ENCODE measurements at regions not wholly inside any gene's neighbourhood (a gene's known extent, or its start where the extent isn't known, plus 50 kb on each side); places are given as distances from the start of the nearest gene placed in this dataset.
"Not testable (repeated sequence)": the region's sequence is repeated elsewhere in the genome, so short reads cannot be mapped to it uniquely, and the experiment has no call there.

GRCh38 chr2:20130160-20130560 lies 78.7 kb upstream of the LAPTM4A start:
- DNase-seq: no peak

- DNase-seq: peak in 1 of 2 experiments; percentile 12
These were observed 78.1 kb upstream of the LAPTM4A start for GRCh38 chr2:20129331-20130159.

- no peak for DNase-seq
These were observed 77.3 kb upstream of the LAPTM4A start for GRCh38 chr2:20128506-20129330.

- no peak for DNase-seq
These were observed 75.0 kb upstream of the LAPTM4A start for GRCh38 chr2:20126469-20126868.

GRCh38 chr2:20126040-20126439 lies 74.6 kb upstream of the LAPTM4A start:
- no peak for DNase-seq

GRCh38 chr2:20125616-20126015 lies 74.2 kb upstream of the LAPTM4A start:
- DNase-seq: no peak

GRCh38 chr2:20125164-20125563 lies 73.7 kb upstream of the LAPTM4A start:
- no peak for DNase-seq

GRCh38 chr2:20123871-20124594 lies 72.6 kb upstream of the LAPTM4A start:
- DNase-seq: no peak

- DNase-seq: no peak
These were observed 71.4 kb upstream of the LAPTM4A start for GRCh38 chr2:20122864-20123263.

GRCh38 chr2:20120569-20121416 lies 69.4 kb upstream of the LAPTM4A start:
- no peak for DNase-seq

- DNase-seq: no peak
These were observed 66.6 kb upstream of the LAPTM4A start for GRCh38 chr2:20118051-20118450.

- DNase-seq: no peak
These were observed 64.5 kb upstream of the LAPTM4A start for GRCh38 chr2:20115902-20116301.

GRCh38 chr2:20115374-20115773 lies 63.9 kb upstream of the LAPTM4A start:
- DNase-seq: no peak

GRCh38 chr2:20113986-20114938 lies 62.8 kb upstream of the LAPTM4A start:
- DNase-seq: no peak

- DNase-seq: no peak
These were observed 61.8 kb upstream of the LAPTM4A start for GRCh38 chr2:20113004-20113796.

- not testable (repeated sequence) for DNase-seq
These were observed 60.9 kb upstream of the LAPTM4A start for GRCh38 chr2:20112361-20112760.

- DNase-seq: no peak
These were observed 60.1 kb upstream of the LAPTM4A start for GRCh38 chr2:20111311-20112131.

- DNase-seq: no peak
These were observed 59.4 kb upstream of the LAPTM4A start for GRCh38 chr2:20110876-20111275.

- DNase-seq: no peak
These were observed 59.0 kb upstream of the LAPTM4A start for GRCh38 chr2:20110383-20110782.
